ENCODE measurements at regions not wholly inside any gene's neighbourhood (a gene's known extent, or its start where the extent isn't known, plus 50 kb on each side); places are given as distances from the start of the nearest gene placed in this dataset.

DNA sequence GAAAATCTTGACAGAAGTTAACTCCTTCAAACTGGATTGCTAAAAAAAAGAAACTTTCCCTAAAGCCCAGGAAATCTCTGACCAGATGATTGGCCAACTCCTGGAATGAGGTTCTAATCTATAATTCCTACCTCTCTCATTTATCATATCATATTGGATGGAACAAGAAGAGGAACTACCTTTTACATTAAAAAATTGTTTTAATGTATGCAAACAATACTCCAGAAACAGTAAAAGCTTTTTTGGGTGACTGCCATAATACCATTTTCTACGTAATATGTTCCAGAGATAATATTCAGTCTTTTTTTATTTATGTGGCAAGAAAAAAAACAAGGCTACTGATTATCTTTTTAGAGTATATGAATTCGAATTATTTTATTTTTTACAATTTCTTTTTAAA is 204.4 kb downstream of the TUSC7 start:
- FAIRE-seq = no peak
- H3K9me3 ChIP-seq (ENCODE audit: insufficient read depth, low read depth, low read length) = no peaks in the 10 kb centered on the region
- H3K4me3 ChIP-seq (ENCODE audit: insufficient read depth, low read depth, low read length) = no peak overlapping the region
- H3K9me3 Mint-ChIP-seq (ENCODE audit: unreplicated experiment) = no peaks in the 10 kb centered on the region
- no peak overlapping the region for H3K4me3 Mint-ChIP-seq (ENCODE audit: unreplicated experiment)
- no peaks in the 10 kb centered on the region for H3K27me3 Mint-ChIP-seq (ENCODE audit: low read depth, unreplicated experiment)
- H3K27me3 ChIP-seq (ENCODE audit: insufficient read depth, low read length) = no peaks in the 10 kb centered on the region
- TF ChIP-seq, protein P1, sequence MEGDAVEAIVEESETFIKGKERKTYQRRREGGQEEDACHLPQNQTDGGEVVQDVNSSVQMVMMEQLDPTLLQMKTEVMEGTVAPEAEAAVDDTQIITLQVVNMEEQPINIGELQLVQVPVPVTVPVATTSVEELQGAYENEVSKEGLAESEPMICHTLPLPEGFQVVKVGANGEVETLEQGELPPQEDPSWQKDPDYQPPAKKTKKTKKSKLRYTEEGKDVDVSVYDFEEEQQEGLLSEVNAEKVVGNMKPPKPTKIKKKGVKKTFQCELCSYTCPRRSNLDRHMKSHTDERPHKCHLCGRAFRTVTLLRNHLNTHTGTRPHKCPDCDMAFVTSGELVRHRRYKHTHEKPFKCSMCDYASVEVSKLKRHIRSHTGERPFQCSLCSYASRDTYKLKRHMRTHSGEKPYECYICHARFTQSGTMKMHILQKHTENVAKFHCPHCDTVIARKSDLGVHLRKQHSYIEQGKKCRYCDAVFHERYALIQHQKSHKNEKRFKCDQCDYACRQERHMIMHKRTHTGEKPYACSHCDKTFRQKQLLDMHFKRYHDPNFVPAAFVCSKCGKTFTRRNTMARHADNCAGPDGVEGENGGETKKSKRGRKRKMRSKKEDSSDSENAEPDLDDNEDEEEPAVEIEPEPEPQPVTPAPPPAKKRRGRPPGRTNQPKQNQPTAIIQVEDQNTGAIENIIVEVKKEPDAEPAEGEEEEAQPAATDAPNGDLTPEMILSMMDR (IDR thresholded peaks at IDR 0.05; ENCODE audit: insufficient read depth, low read depth, low read length) = no peak
- TF ChIP-seq EZH2 (IDR thresholded peaks at IDR 0.05; ENCODE audit: insufficient read depth, low read length) = no peak
- no peak overlapping the region for H3K27ac ChIP-seq (ENCODE audit: low read depth, low read length)
- no peaks in the 10 kb centered on the region for H3K79me2 ChIP-seq (ENCODE audit: insufficient read depth, low read length)
- no peak overlapping the region for H3K27ac Mint-ChIP-seq (ENCODE audit: unreplicated experiment)
- H3K4me1 Mint-ChIP-seq (ENCODE audit: low read depth, unreplicated experiment) = no peaks in the 10 kb centered on the region
- no peak overlapping the region for H3K9ac ChIP-seq (ENCODE audit: low read length)
- H3K4me2 ChIP-seq (ENCODE audit: low read length) = no peak overlapping the region
- DNase-seq (ENCODE audit: low read depth) = no peak
- H3K36me3 ChIP-seq (ENCODE audit: insufficient read depth, low read length) = no peaks in the 10 kb centered on the region
- H2AFZ ChIP-seq (ENCODE audit: low read depth, low read length) = no peak overlapping the region
- H4K20me1 ChIP-seq (ENCODE audit: insufficient read depth, low read length) = no peaks in the 10 kb centered on the region
- no peaks in the 10 kb centered on the region for H3K4me1 ChIP-seq (ENCODE audit: insufficient read depth, low read length)
- H3K36me3 Mint-ChIP-seq (ENCODE audit: low read depth, unreplicated experiment) = no peaks in the 10 kb centered on the region

- Histone ChIP-seq H3K79me2 (ENCODE audit: insufficient read depth, low read length) (no peaks in the 10 kb centered on the region), H3K9me3 (ENCODE audit: insufficient read depth, low read depth, low read length) (no peaks in the 10 kb centered on the region), H3K4me1 (ENCODE audit: insufficient read depth, low read length) (no peaks in the 10 kb centered on the region), H2AFZ (ENCODE audit: low read depth, low read length) (no peak overlapping the region), H3K27ac (ENCODE audit: low read depth, low read length) (no peak overlapping the region), H3K4me2 (ENCODE audit: low read length) (no peak overlapping the region), H3K4me3 (ENCODE audit: insufficient read depth, low read depth, low read length) (no peak overlapping the region), H3K27me3 (ENCODE audit: insufficient read depth, low read length) (no peaks in the 10 kb centered on the region), H3K36me3 (ENCODE audit: insufficient read depth, low read length) (no peaks in the 10 kb centered on the region), H4K20me1 (ENCODE audit: insufficient read depth, low read length) (no peaks in the 10 kb centered on the region), H3K9ac (ENCODE audit: low read length) (no peak overlapping the region)
- H3K4me3 Mint-ChIP-seq (ENCODE audit: unreplicated experiment) = no peak overlapping the region
- no peaks in the 10 kb centered on the region for H3K9me3 Mint-ChIP-seq (ENCODE audit: unreplicated experiment)
- H3K27ac Mint-ChIP-seq (ENCODE audit: unreplicated experiment) = no peak overlapping the region
- FAIRE-seq (no peak), DNase-seq (ENCODE audit: low read depth) (no peak)
- no peak for TF ChIP-seq EZH2 (IDR thresholded peaks at IDR 0.05; ENCODE audit: insufficient read depth, low read length)
- TF ChIP-seq, protein P1 (IDR thresholded peaks at IDR 0.05; ENCODE audit: insufficient read depth, low read depth, low read length) = no peak
- H3K4me1 Mint-ChIP-seq (ENCODE audit: low read depth, unreplicated experiment) = no peaks in the 10 kb centered on the region
- H3K36me3 Mint-ChIP-seq (ENCODE audit: low read depth, unreplicated experiment) = no peaks in the 10 kb centered on the region
- no peaks in the 10 kb centered on the region for H3K27me3 Mint-ChIP-seq (ENCODE audit: low read depth, unreplicated experiment)
Measured at GRCh38 chr3:116916836-116917235, 207.3 kb downstream of the TUSC7 start.

GRCh38 chr3:116920826-116921610 is 211.4 kb downstream of the TUSC7 start:
- no peaks in the 10 kb centered on the region for H3K4me1 ChIP-seq (ENCODE audit: insufficient read depth, low read length)
- Mint-ChIP-seq H3K27ac (ENCODE audit: unreplicated experiment) (no peak overlapping the region), H3K4me1 (ENCODE audit: low read depth, unreplicated experiment) (no peaks in the 10 kb centered on the region), H3K36me3 (ENCODE audit: low read depth, unreplicated experiment) (no peaks in the 10 kb centered on the region), H3K9me3 (ENCODE audit: unreplicated experiment) (peaks cover 14% of the 10 kb centered on the region), H3K27me3 (ENCODE audit: low read depth, unreplicated experiment) (no peaks in the 10 kb centered on the region), H3K4me3 (ENCODE audit: unreplicated experiment) (no peak overlapping the region)
- H4K20me1 ChIP-seq (ENCODE audit: insufficient read depth, low read length) = no peaks in the 10 kb centered on the region
- FAIRE-seq = peak; percentile 13
- no peaks in the 10 kb centered on the region for H3K79me2 ChIP-seq (ENCODE audit: insufficient read depth, low read length)
- H3K9me3 ChIP-seq (ENCODE audit: insufficient read depth, low read depth, low read length) = no peaks in the 10 kb centered on the region
- H3K4me3 ChIP-seq (ENCODE audit: insufficient read depth, low read depth, low read length) = no peak overlapping the region
- H3K4me2 ChIP-seq (ENCODE audit: low read length) = no peak overlapping the region
- no peak overlapping the region for H2AFZ ChIP-seq (ENCODE audit: low read depth, low read length)
- no peak overlapping the region for H3K9ac ChIP-seq (ENCODE audit: low read length)
- no peak overlapping the region for H3K27ac ChIP-seq (ENCODE audit: low read depth, low read length)
- no peak for TF ChIP-seq EZH2 (IDR thresholded peaks at IDR 0.05; ENCODE audit: insufficient read depth, low read length)
- TF ChIP-seq, protein P1 (IDR thresholded peaks at IDR 0.05; ENCODE audit: insufficient read depth, low read depth, low read length) = no peak
- H3K27me3 ChIP-seq (ENCODE audit: insufficient read depth, low read length) = no peaks in the 10 kb centered on the region
- no peak for DNase-seq (ENCODE audit: low read depth)
- H3K36me3 ChIP-seq (ENCODE audit: insufficient read depth, low read length) = no peaks in the 10 kb centered on the region

Measured in astrocyte (in vitro differentiated cells and primary cell).